ENCODE measurements at regions not wholly inside any gene's neighbourhood (a gene's known extent, or its start where the extent isn't known, plus 50 kb on each side); places are given as distances from the start of the nearest gene placed in this dataset.

- H3K27ac ChIP-seq = no peak overlapping the region
- no peaks in the 10 kb centered on the region for H3K36me3 ChIP-seq
- 25% methylated on average over 5 of the region's 5 CpGs for WGBS
- TF ChIP-seq POLR2AphosphoS5 (IDR thresholded peaks at IDR 0.05) = no peak
- TF ChIP-seq EP300 (IDR thresholded peaks at IDR 0.05) = no peak
- no peak for TF ChIP-seq CTCF (IDR thresholded peaks at IDR 0.05)
- TF ChIP-seq POLR2A (IDR thresholded peaks at IDR 0.05) = no peak
- no peaks in the 10 kb centered on the region for H3K9me3 ChIP-seq
- DNase-seq (ENCODE audit: low spot score in 2 of 2) = no peak
- H3K27me3 ChIP-seq = no peaks in the 10 kb centered on the region
- no peak overlapping the region for H3K4me3 ChIP-seq
- no peaks in the 10 kb centered on the region for H3K4me1 ChIP-seq
Measured at GRCh38 chrX:8864161-8864560, 63.0 kb upstream of the FAM9A start.

- H3K27ac ChIP-seq = no peak overlapping the region
- no peaks in the 10 kb centered on the region for H3K36me3 ChIP-seq
- no peak overlapping the region for H3K4me3 ChIP-seq
- H3K4me1 ChIP-seq = no peaks in the 10 kb centered on the region
- DNase-seq (ENCODE audit: low spot score in 2 of 2) = no peak
- H3K9me3 ChIP-seq = no peaks in the 10 kb centered on the region
- TF ChIP-seq POLR2A (IDR thresholded peaks at IDR 0.05) (no peak), POLR2AphosphoS5 (IDR thresholded peaks at IDR 0.05) (no peak), CTCF (IDR thresholded peaks at IDR 0.05) (no peak), EP300 (IDR thresholded peaks at IDR 0.05) (no peak)
- 70% methylated on average over 2 of the region's 2 CpGs for WGBS
- no peaks in the 10 kb centered on the region for H3K27me3 ChIP-seq
Measured at GRCh38 chrX:8861908-8862307, 60.7 kb upstream of the FAM9A start.

- DNase-seq (ENCODE audit: low spot score in 2 of 2) = no peak
Measured at GRCh38 chrX:8851231-8851886, 50.2 kb upstream of the FAM9A start.

More at GRCh38 chrX:8851231-8851886, 50.2 kb upstream of the FAM9A start:
- H3K27ac ChIP-seq = no peak overlapping the region
- no peaks in the 10 kb centered on the region for H3K9me3 ChIP-seq
- no peak overlapping the region for H3K4me3 ChIP-seq
- H3K4me1 ChIP-seq = no peaks in the 10 kb centered on the region
- TF ChIP-seq CTCF (IDR thresholded peaks at IDR 0.05) = no peak
- TF ChIP-seq EP300 (IDR thresholded peaks at IDR 0.05) = no peak
- no peaks in the 10 kb centered on the region for H3K27me3 ChIP-seq
- 84% methylated on average over 11 of the region's 11 CpGs for WGBS
- no peaks in the 10 kb centered on the region for H3K36me3 ChIP-seq
